ENCODE measurements at regions not wholly inside any gene's neighbourhood (a gene's known extent, or its start where the extent isn't known, plus 50 kb on each side); places are given as distances from the start of the nearest gene placed in this dataset.

DNA sequence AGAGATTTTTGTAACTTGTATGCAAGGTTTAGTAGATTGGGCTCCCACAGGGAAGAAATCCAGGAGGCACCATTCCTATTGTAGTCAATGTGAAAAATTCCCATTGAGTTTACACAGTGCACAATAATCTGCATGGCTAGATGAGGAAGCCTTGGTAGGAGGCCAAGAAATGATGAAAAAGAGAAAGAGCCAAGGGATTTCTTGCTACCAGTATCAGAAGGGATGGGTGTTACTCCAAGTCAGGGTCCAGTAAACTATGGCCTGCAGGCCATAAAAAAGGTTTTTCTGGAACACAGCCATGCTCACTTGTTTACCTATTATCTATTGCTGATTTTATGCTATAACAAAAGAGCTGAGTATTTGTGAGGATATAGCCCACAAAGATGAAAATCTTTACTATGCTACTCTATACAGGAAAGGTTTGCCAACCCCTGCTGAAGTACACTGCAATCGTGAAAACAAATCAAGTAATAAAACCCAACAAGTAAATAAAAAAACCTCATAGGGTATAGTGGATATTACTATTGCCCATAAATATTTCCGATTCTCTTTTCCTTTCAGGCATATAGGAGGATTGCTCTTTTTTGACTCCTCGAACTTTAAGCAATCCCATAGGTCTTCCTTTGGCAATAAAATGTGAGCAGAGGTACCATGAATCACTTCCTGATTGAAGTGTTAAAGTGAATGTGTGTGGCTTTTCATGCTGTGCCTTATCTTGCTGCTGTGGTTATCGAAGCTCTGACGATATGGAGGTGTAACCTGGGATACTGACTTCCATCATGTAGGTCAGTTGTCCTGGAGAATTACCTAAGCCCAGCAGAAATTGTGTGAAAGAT lies 256.3 kb upstream of the MAGI2 start:
- CTCF ChIA-PET, result no interaction called here
- no peak overlapping the region for H3K9ac ChIP-seq (ENCODE audit: control insufficient read depth, insufficient read depth, low read length)
- POLR2A ChIA-PET, result no interaction called here
- in situ Hi-C loops (cut with MboI) (no loop called here), intact Hi-C loops (cut with micrococcal nuclease; ENCODE audit: unreplicated experiment) (no loop called here)
- WGBS (ENCODE audit: insufficient coverage, insufficient replicate concordance, low lambda C conversion rate, missing lambda C conversion rate), result 28% methylated on average over 5 of the region's 5 CpGs
- FAIRE-seq (no peak), ATAC-seq (no peak), DNase-seq (ENCODE audit: low read depth, low spot score) (no peak)
- no peak overlapping the region for H2AFZ ChIP-seq (ENCODE audit: control insufficient read depth, low read depth, low read length)
- H3K79me2 ChIP-seq (ENCODE audit: control insufficient read depth, insufficient read depth, low read length), result no peaks in the 10 kb centered on the region
- SMC1A ChIA-PET (ENCODE audit: uncharacterized antibody, unreplicated experiment), result no interaction called here
- H3K4me3 ChIP-seq, result no peak overlapping the region
- no peaks in the 10 kb centered on the region for H3K4me1 ChIP-seq (ENCODE audit: control insufficient read depth, insufficient read depth, low read length)
- no peaks in the 10 kb centered on the region for H4K20me1 ChIP-seq (ENCODE audit: control insufficient read depth, insufficient read depth)
- no peak for TF ChIP-seq TCF3 (IDR thresholded peaks at IDR 0.05; ENCODE audit: borderline replicate concordance, insufficient read depth, low read depth, low read length)
- TF ChIP-seq EGR1 (IDR thresholded peaks at IDR 0.05; ENCODE audit: borderline replicate concordance in 1 of 2, low read depth in 2 of 2, low read length in 2 of 2), result no peak
- TF ChIP-seq, protein P1, sequence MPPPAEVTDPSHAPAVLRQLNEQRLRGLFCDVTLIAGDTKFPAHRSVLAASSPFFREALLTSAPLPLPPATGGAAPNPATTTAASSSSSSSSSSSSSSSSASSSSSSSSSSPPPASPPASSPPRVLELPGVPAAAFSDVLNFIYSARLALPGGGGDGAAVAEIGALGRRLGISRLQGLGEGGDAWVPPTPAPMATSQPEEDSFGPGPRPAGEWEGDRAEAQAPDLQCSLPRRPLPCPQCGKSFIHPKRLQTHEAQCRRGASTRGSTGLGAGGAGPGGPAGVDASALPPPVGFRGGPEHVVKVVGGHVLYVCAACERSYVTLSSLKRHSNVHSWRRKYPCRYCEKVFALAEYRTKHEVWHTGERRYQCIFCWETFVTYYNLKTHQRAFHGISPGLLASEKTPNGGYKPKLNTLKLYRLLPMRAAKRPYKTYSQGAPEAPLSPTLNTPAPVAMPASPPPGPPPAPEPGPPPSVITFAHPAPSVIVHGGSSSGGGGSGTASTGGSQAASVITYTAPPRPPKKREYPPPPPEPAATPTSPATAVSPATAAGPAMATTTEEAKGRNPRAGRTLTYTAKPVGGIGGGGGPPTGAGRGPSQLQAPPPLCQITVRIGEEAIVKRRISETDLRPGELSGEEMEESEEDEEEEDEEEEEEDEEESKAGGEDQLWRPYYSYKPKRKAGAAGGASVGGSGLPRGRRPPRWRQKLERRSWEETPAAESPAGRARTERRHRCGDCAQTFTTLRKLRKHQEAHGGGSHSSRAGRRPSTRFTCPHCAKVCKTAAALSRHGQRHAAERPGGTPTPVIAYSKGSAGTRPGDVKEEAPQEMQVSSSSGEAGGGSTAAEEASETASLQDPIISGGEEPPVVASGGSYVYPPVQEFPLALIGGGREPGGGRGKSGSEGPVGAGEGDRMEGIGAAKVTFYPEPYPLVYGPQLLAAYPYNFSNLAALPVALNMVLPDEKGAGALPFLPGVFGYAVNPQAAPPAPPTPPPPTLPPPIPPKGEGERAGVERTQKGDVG (CRISPR knock-in tag; IDR thresholded peaks at IDR 0.05), result no peak
- no peak for TF ChIP-seq RFX5 (IDR thresholded peaks at IDR 0.05; ENCODE audit: low read depth, low read length)
- TF ChIP-seq TARDBP (IDR thresholded peaks at IDR 0.05; ENCODE audit: borderline replicate concordance), result no peak
- no peak for TF ChIP-seq RUNX3 (IDR thresholded peaks at IDR 0.05; ENCODE audit: low read length)
- TF ChIP-seq CREB1 (IDR thresholded peaks at IDR 0.05; ENCODE audit: low read depth), result no peak
- no peak for TF ChIP-seq ZNF217 (IDR thresholded peaks at IDR 0.05)
- no peak for TF ChIP-seq ZNF24 (IDR thresholded peaks at IDR 0.05)
- TF ChIP-seq, protein P2, sequence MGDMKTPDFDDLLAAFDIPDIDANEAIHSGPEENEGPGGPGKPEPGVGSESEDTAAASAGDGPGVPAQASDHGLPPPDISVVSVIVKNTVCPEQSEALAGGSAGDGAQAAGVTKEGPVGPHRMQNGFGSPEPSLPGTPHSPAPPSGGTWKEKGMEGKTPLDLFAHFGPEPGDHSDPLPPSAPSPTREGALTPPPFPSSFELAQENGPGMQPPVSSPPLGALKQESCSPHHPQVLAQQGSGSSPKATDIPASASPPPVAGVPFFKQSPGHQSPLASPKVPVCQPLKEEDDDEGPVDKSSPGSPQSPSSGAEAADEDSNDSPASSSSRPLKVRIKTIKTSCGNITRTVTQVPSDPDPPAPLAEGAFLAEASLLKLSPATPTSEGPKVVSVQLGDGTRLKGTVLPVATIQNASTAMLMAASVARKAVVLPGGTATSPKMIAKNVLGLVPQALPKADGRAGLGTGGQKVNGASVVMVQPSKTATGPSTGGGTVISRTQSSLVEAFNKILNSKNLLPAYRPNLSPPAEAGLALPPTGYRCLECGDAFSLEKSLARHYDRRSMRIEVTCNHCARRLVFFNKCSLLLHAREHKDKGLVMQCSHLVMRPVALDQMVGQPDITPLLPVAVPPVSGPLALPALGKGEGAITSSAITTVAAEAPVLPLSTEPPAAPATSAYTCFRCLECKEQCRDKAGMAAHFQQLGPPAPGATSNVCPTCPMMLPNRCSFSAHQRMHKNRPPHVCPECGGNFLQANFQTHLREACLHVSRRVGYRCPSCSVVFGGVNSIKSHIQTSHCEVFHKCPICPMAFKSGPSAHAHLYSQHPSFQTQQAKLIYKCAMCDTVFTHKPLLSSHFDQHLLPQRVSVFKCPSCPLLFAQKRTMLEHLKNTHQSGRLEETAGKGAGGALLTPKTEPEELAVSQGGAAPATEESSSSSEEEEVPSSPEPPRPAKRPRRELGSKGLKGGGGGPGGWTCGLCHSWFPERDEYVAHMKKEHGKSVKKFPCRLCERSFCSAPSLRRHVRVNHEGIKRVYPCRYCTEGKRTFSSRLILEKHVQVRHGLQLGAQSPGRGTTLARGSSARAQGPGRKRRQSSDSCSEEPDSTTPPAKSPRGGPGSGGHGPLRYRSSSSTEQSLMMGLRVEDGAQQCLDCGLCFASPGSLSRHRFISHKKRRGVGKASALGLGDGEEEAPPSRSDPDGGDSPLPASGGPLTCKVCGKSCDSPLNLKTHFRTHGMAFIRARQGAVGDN (IDR thresholded peaks at IDR 0.05), result no peak
- TF ChIP-seq, protein P3, sequence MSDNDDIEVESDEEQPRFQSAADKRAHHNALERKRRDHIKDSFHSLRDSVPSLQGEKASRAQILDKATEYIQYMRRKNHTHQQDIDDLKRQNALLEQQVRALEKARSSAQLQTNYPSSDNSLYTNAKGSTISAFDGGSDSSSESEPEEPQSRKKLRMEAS (IDR thresholded peaks at IDR 0.05; ENCODE audit: low read depth, low read length), result no peak
- no peak overlapping the region for H3K4me2 ChIP-seq (ENCODE audit: control insufficient read depth, insufficient read depth)
- no peaks in the 10 kb centered on the region for H3K36me3 ChIP-seq (ENCODE audit: control insufficient read depth in 2 of 2, insufficient read depth in 2 of 2, low read length in 1 of 2)
- no peak overlapping the region for H3K27ac ChIP-seq (ENCODE audit: control insufficient read depth, insufficient read depth)
- RAD21 ChIA-PET (ENCODE audit: unreplicated experiment), result no interaction called here
- H3K27me3 ChIP-seq (replicated peaks in 1 of 2; ENCODE audit: control insufficient read depth in 2 of 2, insufficient read depth in 2 of 2, low read length in 1 of 2), result no peaks in the 10 kb centered on the region
- BruUV-seq (replicated peaks), result no TSS peak
- H3K9me3 ChIP-seq (replicated peaks; ENCODE audit: control insufficient read depth, insufficient read depth, low read length), result no peaks in the 10 kb centered on the region
